RWPE2 (cell line): ENCODE measurements at regions not wholly inside any gene's neighbourhood (a gene's known extent, or its start where the extent isn't known, plus 50 kb on each side); places are given as distances from the start of the nearest gene placed in this dataset.

ENCODE experiments used
- ATAC-seq: fragments of 200-7000 bp; cut with Tn5 transposase; 3 replicates; pipeline ENCODE4 v1.9.1; 2021; ENCODE audit warnings: low read depth
- DNase-seq: peaks from one replicate; pipeline ENCODE4 v3.0.0-alpha.2; 2020; ENCODE audit warnings: low spot score
- H3K27ac ChIP-seq: fragments of 450-650 bp; 2 replicates; pipeline ENCODE4 v1.5.1; 2017; ENCODE audit warnings: mild to moderate bottlenecking; ENCODE audit not compliant: poor library complexity, severe bottlenecking
- H3K27me3 ChIP-seq: fragments of 250-450 bp; sonication (Bioruptor Pico); 2 replicates; pipeline ENCODE4 v1.5.1; 2021; ENCODE audit warnings: mild to moderate bottlenecking, moderate library complexity; ENCODE audit not compliant: insufficient read depth, poor library complexity, severe bottlenecking
- H3K36me3 ChIP-seq: fragments of 250-450 bp; sonication (Bioruptor Pico); 2 replicates; pipeline ENCODE4 v1.5.1; 2020; ENCODE audit warnings: low read depth, mild to moderate bottlenecking, moderate library complexity
- H3K4me1 ChIP-seq: fragments of 250-450 bp; sonication (Bioruptor Pico); 2 replicates; pipeline ENCODE4 v1.5.1; 2021; ENCODE audit warnings: mild to moderate bottlenecking, moderate library complexity; ENCODE audit not compliant: insufficient read depth, poor library complexity, severe bottlenecking
- H3K4me3 ChIP-seq: fragments of 250-450 bp; sonication (Bioruptor Pico); 2 replicates; pipeline ENCODE4 v1.5.1; 2021; ENCODE audit warnings: mild to moderate bottlenecking, moderate library complexity; ENCODE audit not compliant: severe bottlenecking
- H3K9me3 ChIP-seq: fragments of 250-450 bp; sonication (Bioruptor Pico); 2 replicates; pipeline ENCODE4 v1.5.1; 2021; ENCODE audit warnings: mild to moderate bottlenecking, moderate library complexity; ENCODE audit not compliant: severe bottlenecking
- TF ChIP-seq, protein P1 (sequence below): fragments of 450-650 bp; IDR thresholded peaks from one replicate; pipeline ENCODE4 v1.5.1; 2017; ENCODE audit warnings: mild to moderate bottlenecking, moderate library complexity; ENCODE audit not compliant: poor library complexity, severe bottlenecking

DNA sequence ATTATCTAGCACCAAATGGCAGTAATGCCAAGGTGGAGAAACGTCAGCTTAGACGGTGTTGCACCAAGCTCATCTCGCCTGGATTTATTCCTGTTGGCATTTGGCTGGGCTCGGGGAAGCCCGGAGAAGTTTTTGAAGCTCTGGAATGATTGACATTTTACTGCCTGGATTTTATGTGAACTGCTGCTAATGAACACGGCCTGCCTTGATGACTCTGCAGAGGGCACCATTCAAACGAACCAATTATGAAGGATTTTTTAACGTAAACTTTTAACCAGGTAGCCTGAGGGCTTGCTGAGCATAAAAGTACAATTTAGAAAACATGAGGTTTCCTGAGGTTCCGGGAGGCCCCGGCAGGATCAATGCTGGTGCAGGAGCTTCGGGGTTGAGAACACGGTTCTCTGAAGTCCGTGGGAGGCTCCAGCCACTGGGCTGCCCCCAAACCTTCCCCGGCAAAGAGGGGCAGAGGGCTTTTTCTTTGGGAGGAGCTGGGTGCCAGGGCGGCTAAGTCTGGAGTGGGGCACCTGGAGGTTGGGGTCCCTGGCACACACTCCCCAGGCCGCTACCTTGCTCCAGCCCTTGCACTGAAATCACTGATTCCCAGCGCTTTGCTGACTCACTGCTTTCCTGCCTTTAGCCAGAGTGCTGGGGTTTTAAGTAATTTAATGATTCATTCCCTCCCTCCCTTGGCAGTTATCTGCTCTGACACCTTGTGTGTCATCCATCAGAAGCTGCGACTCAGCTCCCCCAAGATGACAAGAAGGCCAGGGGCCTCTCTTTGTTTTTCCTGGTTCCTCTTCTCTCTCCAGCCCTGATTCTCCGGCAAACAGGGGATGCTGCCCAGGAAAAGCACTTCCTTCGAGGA, 161.2 kb upstream of the IRX3 start:
- ATAC-seq (peak; percentile 96), DNase-seq (no peak)
- no peak overlapping the region for H3K27ac ChIP-seq
- H3K36me3 ChIP-seq = no peaks in the 10 kb centered on the region
- H3K9me3 ChIP-seq = no peaks in the 10 kb centered on the region
- no peaks in the 10 kb centered on the region for H3K27me3 ChIP-seq
- TF ChIP-seq, protein P1, sequence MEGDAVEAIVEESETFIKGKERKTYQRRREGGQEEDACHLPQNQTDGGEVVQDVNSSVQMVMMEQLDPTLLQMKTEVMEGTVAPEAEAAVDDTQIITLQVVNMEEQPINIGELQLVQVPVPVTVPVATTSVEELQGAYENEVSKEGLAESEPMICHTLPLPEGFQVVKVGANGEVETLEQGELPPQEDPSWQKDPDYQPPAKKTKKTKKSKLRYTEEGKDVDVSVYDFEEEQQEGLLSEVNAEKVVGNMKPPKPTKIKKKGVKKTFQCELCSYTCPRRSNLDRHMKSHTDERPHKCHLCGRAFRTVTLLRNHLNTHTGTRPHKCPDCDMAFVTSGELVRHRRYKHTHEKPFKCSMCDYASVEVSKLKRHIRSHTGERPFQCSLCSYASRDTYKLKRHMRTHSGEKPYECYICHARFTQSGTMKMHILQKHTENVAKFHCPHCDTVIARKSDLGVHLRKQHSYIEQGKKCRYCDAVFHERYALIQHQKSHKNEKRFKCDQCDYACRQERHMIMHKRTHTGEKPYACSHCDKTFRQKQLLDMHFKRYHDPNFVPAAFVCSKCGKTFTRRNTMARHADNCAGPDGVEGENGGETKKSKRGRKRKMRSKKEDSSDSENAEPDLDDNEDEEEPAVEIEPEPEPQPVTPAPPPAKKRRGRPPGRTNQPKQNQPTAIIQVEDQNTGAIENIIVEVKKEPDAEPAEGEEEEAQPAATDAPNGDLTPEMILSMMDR = no peak
- no peaks in the 10 kb centered on the region for H3K4me1 ChIP-seq
- no peak overlapping the region for H3K4me3 ChIP-seq

DNA sequence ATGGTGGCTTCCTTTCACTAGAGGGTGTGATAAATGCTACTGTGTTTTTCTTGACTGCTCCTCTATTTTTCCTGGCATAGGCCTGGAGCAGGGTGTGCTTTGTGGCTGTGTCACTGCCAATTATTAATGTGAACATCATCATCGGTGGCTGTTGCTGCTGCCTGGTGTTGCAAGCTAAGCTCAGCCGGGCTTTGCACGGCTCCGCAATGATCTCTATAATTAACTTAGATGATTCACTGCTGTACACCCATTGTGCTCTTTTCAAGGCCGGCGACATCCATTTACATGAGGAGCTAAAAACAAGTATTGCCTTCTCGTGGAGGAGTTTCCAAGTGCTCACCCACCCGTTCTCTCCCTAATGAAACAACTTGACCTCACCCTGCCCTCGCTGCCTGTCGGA, 160.1 kb upstream of the IRX3 start:
- Histone ChIP-seq H3K36me3 (no peaks in the 10 kb centered on the region), H3K27ac (no peak overlapping the region), H3K9me3 (no peaks in the 10 kb centered on the region), H3K27me3 (no peaks in the 10 kb centered on the region), H3K4me3 (no peak overlapping the region), H3K4me1 (no peaks in the 10 kb centered on the region)
- ATAC-seq (peak; percentile 49), DNase-seq (no peak)
- TF ChIP-seq, protein P1 = no peak

DNA sequence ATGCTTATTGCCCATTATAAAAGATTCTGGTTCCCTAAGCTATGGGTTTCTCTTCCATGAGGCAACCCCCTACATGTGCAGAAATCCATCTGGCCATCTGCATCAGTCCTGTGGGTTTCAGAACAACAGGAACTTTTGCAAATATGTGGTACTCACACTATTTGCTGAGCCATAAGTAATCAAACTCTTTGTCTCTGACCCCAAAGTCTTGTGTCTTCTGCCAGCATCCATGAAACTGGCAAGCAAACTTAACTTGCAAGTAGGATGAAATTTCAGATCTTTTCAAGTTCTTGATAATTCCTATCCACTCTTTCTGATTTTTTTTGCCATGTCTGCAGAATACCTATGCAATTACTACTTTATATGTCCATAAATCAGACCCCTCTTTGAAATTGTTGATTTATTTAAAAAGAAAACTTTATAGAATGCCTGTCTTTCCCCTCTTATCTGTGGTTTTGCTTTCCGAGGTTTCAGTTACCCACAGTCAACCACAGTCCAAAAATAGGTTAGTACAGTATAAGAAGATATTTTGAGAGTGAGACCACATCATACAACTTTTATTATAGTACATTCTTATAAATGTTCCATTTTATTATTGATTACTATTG, 158.4 kb upstream of the IRX3 start:
- TF ChIP-seq, protein P1 = no peak
- no peak overlapping the region for H3K27ac ChIP-seq
- H3K9me3 ChIP-seq = no peaks in the 10 kb centered on the region
- no peaks in the 10 kb centered on the region for H3K36me3 ChIP-seq
- H3K27me3 ChIP-seq = no peaks in the 10 kb centered on the region
- H3K4me3 ChIP-seq = no peak overlapping the region
- H3K4me1 ChIP-seq = no peaks in the 10 kb centered on the region
- DNase-seq (no peak), ATAC-seq (no peak)

DNA sequence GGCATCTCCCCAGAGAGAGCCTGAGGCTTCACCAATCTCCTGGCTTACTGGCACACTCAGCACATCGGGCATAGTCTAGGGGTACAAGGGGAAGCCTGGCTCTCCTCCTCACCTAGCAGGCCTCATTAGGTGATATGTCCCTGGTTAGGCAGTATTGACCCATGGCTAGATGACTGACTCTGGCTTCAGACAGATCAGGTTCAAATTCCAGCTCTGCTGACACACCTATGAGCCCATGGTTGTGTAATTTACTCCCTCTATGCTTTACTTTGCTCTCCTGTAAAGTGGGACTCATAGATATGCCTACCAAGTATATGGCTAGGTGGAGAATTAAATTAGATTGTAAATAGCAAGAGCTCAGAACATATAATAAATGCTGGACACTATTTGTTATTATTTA, 157.3 kb upstream of the IRX3 start:
- Histone ChIP-seq H3K4me1 (no peaks in the 10 kb centered on the region), H3K36me3 (no peaks in the 10 kb centered on the region), H3K27me3 (no peaks in the 10 kb centered on the region), H3K4me3 (no peak overlapping the region), H3K27ac (no peak overlapping the region), H3K9me3 (no peaks in the 10 kb centered on the region)
- DNase-seq = no peak
- TF ChIP-seq, protein P1 = no peak
- ATAC-seq = no peak

DNA sequence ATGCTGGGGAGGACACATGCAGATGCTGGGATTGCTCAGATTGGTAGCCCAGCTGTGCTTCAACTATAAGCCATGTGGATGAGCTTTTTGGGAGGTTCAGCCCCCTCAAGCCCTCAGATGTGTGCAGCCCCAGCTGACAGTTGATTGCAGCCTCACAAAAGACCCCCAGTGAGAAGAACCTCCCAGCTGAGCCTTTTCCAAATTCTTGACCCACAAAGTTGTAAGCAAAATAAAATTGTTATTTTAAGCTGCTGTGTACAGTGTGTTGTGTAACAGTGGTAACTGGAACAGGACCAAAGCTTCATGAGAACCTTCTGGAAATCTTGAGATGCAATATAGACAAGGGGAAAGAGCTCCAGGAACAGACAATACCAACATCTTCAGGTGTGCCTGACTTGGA, 156.8 kb upstream of the IRX3 start:
- TF ChIP-seq, protein P1 = no peak
- no peaks in the 10 kb centered on the region for H3K9me3 ChIP-seq
- H3K36me3 ChIP-seq = no peaks in the 10 kb centered on the region
- ATAC-seq (no peak), DNase-seq (no peak)
- H3K4me3 ChIP-seq = no peak overlapping the region
- no peaks in the 10 kb centered on the region for H3K4me1 ChIP-seq
- H3K27ac ChIP-seq = no peak overlapping the region
- H3K27me3 ChIP-seq = no peaks in the 10 kb centered on the region
